Sigmoid colon (tissue), 6 donors: ENCODE measurements at regions not wholly inside any gene's neighbourhood (a gene's known extent, or its start where the extent isn't known, plus 50 kb on each side); places are given as distances from the start of the nearest gene placed in this dataset.

Experiments
- DNase-seq: peaks from one replicate; pipeline ENCODE4 v3.0.0-alpha.2; 2019
- H3K27ac ChIP-seq, 4 donors: fragments of 200-600 bp; sonication (generic); one replicate each; pipeline ENCODE4 v1.5.1; 2016 to 2019; ENCODE audit warnings: mild to moderate bottlenecking in 1 of 4
- H3K27me3 ChIP-seq, 3 donors: fragments of 200-600 bp; sonication (generic); one replicate each; pipeline ENCODE4 v1.5.1; 2019; ENCODE audit warnings: mild to moderate bottlenecking in 1 of 3
- H3K36me3 ChIP-seq, 4 donors: fragments of 200-600 bp; sonication (generic); one replicate each; pipeline ENCODE4 v1.5.1; 2016 to 2019
- H3K4me1 ChIP-seq, 4 donors: fragments of 200-600 bp; sonication (generic); one replicate each; pipeline ENCODE4 v1.5.1; 2017 to 2019
- H3K4me3 ChIP-seq, 4 donors: fragments of 200-600 bp; sonication (generic); one replicate each; pipeline ENCODE4 v1.5.1; 2017 to 2019; ENCODE audit warnings: mild to moderate bottlenecking in 2 of 4, moderate library complexity in 1 of 4
- H3K9me3 ChIP-seq, 4 donors: fragments of 200-600 bp in 3 of 4; sonication (generic) in 3 of 4; one replicate each; pipeline versions ENCODE4 v1.5.1 to v1.6.1; 2013 to 2019
- CTCF ChIP-seq, 4 experiments: fragments of 450-650 bp in 3 of 4; fragments of 200-600 bp in 1 of 4; IDR thresholded peaks; one replicate each; pipeline ENCODE4 v1.5.1; 2016 to 2019; ENCODE audit warnings: antibody characterized with exemption in 4 of 4, mild to moderate bottlenecking in 3 of 4, moderate library complexity in 2 of 4
- EP300 ChIP-seq, 4 donors: sonication (generic); formaldehyde crosslinking; IDR thresholded peaks; one replicate each; pipeline ENCODE4 v1.6.1; 2017; ENCODE audit warnings: antibody characterized with exemption in 4 of 4
- POLR2A ChIP-seq, 2 donors: fragments of 450-650 bp; IDR thresholded peaks; one replicate each; pipeline ENCODE4 v1.6.1; 2016; ENCODE audit warnings: antibody characterized with exemption in 2 of 2, mild to moderate bottlenecking in 2 of 2, moderate library complexity in 2 of 2
- POLR2AphosphoS5 ChIP-seq, 4 donors: sonication (generic); formaldehyde crosslinking; IDR thresholded peaks; one replicate each; pipeline ENCODE4 v1.6.1; 2017; ENCODE audit warnings: antibody characterized with exemption in 4 of 4
- WGBS, 2 donors: extraction: QIAGEN DNeasy Blood & Tissue Kit; methylation state at CpG; one replicate each; pipeline ENCODE4 v1.1.7; 2013; 5-methylcytosine and 5-hydroxymethylcytosine counted together
- intact Hi-C: fragments of 100-400 bp; cut with DNase I; formaldehyde crosslinking; loops from one replicate; pipeline ENCODE4 v1.15.1; 2023
- donor health status: healthy with polysubstance abuse.
- donor health status: healthy.

DNA sequence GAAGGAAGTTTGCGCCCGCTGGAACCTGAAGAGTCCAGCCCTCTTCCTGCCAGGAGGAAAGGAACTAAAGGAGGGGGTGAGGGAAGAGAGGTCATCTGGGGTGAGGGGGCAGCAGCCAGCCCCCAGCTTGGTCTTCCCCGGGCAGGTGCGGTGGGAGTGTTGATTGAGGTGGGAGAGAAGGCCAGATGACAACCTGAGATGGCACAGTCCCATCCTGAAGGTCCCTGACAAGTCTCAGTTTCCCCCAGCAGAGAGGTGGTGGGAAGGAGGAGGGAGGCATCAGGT is 240.9 kb downstream of the HAUS1 start:
- DNase-seq = peak; percentile 40
- no peaks in the 10 kb centered on the region for H3K4me1 ChIP-seq
- no peak overlapping the region for H3K4me3 ChIP-seq
- intact Hi-C loops = no loop called here
- 87 to 93% methylated on average over 4 of the region's 4 CpGs for WGBS, 2 donors
- no peak overlapping the region for H3K27ac ChIP-seq
- H3K9me3 ChIP-seq = no peaks in the 10 kb centered on the region
- no peaks in the 10 kb centered on the region for H3K36me3 ChIP-seq
- H3K27me3 ChIP-seq = no peaks in the 10 kb centered on the region
- TF ChIP-seq CTCF (IDR thresholded peaks at IDR 0.05) (no peak), POLR2A (IDR thresholded peaks at IDR 0.05) (no peak)

GRCh38 chr18:46346213-46346612 is 242.0 kb downstream of the HAUS1 start:
- Histone ChIP-seq H3K4me3 (no peak overlapping the region), H3K27me3 (no peaks in the 10 kb centered on the region), H3K4me1 (peaks cover 0 to 7% (median 0%) of the 10 kb centered on the region in 4 donors), H3K27ac (no peak overlapping the region), H3K36me3 (no peaks in the 10 kb centered on the region), H3K9me3 (no peaks in the 10 kb centered on the region)
- TF ChIP-seq CTCF (IDR thresholded peaks at IDR 0.05) = no peak
- TF ChIP-seq POLR2AphosphoS5 (IDR thresholded peaks at IDR 0.05) = no peak
- TF ChIP-seq EP300 (IDR thresholded peaks at IDR 0.05) = no peak
- TF ChIP-seq POLR2A (IDR thresholded peaks at IDR 0.05) = no peak
- intact Hi-C loops = no loop called here
- WGBS, 2 donors = 80 to 90% methylated on average over 6 of the region's 6 CpGs
- no peak for DNase-seq

DNA sequence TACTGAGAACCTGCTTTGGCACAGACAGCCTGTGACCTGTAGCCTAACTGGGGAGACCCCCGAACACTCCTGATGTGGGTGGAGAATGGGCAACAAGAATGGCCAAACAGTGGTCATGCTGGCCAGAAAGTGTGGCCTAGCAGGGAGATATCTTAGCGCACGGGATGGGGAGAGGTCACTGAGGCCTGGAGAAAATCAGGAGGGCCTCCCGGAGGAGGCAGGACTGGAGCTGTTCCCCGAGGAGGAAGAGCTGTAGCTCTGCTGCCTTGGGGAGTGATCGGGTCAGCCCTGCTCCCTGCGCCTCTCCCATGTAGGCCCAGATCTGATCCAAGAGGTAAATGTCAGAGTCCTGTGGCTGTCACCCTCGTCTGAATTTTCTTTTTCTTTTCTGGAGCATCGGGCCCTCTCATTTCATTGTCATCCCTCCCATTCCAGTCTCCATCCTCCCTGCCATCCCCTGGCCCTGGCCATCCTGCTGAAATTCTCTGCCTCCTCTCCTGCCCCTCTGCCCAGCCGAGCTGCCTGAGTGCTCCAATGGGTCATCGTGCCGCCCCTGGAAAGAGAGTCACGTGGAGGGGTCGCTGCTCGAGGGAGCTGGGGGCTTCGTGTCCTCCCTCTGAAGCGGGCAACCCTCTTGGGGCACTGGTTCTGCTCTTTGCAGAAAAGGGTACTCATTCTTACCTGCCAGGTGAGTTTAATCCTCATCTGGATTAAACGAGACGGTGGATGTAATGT is 242.9 kb downstream of the HAUS1 start:
- TF ChIP-seq EP300 (IDR thresholded peaks at IDR 0.05) (no peak), POLR2A (IDR thresholded peaks at IDR 0.05) (no peak), POLR2AphosphoS5 (IDR thresholded peaks at IDR 0.05) (no peak), CTCF (IDR thresholded peaks at IDR 0.05) (no peak)
- peaks cover 0 to 7% (median 0%) of the 10 kb centered on the region in 4 donors for H3K4me1 ChIP-seq
- no peaks in the 10 kb centered on the region for H3K36me3 ChIP-seq
- no peaks in the 10 kb centered on the region for H3K9me3 ChIP-seq
- intact Hi-C loops = no loop called here
- 89 to 93% methylated on average over 19 of the region's 19 CpGs for WGBS, 2 donors
- DNase-seq = peak; percentile 54
- no peak overlapping the region for H3K4me3 ChIP-seq
- no peaks in the 10 kb centered on the region for H3K27me3 ChIP-seq
- H3K27ac ChIP-seq = no peak overlapping the region

- 65 to 74% methylated on average over 13 of the region's 13 CpGs for WGBS, 2 donors
- intact Hi-C loops = no loop called here
These were observed 246.5 kb downstream of the HAUS1 start for GRCh38 chr18:46350598-46351159.

GRCh38 chr18:46352520-46353250 is 248.5 kb downstream of the HAUS1 start:
- Histone ChIP-seq H3K36me3 (no peaks in the 10 kb centered on the region), H3K9me3 (no peaks in the 10 kb centered on the region), H3K27ac (no peak overlapping the region), H3K4me1 (peaks cover 0 to 24% (median 13%) of the 10 kb centered on the region in 4 donors), H3K4me3 (no peak overlapping the region), H3K27me3 (no peaks in the 10 kb centered on the region)
- intact Hi-C loops = no loop called here
- DNase-seq = peak; percentile 39
- WGBS, 2 donors = 83 to 86% methylated on average over 5 of the region's 5 CpGs
- TF ChIP-seq CTCF (IDR thresholded peaks at IDR 0.05) (no peak), POLR2AphosphoS5 (IDR thresholded peaks at IDR 0.05) (no peak), POLR2A (IDR thresholded peaks at IDR 0.05) (no peak), EP300 (IDR thresholded peaks at IDR 0.05) (no peak)

More at GRCh38 chr18:46350598-46351159, 246.5 kb downstream of the HAUS1 start:
- no peak for TF ChIP-seq POLR2A (IDR thresholded peaks at IDR 0.05)
- Histone ChIP-seq H3K36me3 (no peaks in the 10 kb centered on the region), H3K27ac (no peak overlapping the region), H3K9me3 (no peaks in the 10 kb centered on the region), H3K27me3 (no peaks in the 10 kb centered on the region), H3K4me1 (peaks cover 0 to 7% (median 0%) of the 10 kb centered on the region in 4 donors), H3K4me3 (no peak overlapping the region)
- no peak for DNase-seq
